RPMI7951 (cell line): ENCODE measurements at regions not wholly inside any gene's neighbourhood (a gene's known extent, or its start where the extent isn't known, plus 50 kb on each side); places are given as distances from the start of the nearest gene placed in this dataset.
"Not testable (repeated sequence)": the region's sequence is repeated elsewhere in the genome, so short reads cannot be mapped to it uniquely, and the experiment has no call there.

Experiments used
- DNase-seq: peaks from one replicate; pipeline ENCODE4 v3.0.0-alpha.2; 2012; ENCODE audit warnings: low read depth

- DNase-seq: peak; percentile 71
These were observed 416.9 kb downstream of the PSAT1 start for GRCh38 chr9:78713614-78714405.

GRCh38 chr9:78714576-78714975 lies 417.7 kb downstream of the PSAT1 start:
- peak; percentile 21 for DNase-seq

- DNase-seq: not testable (repeated sequence)
These were observed 422.1 kb downstream of the PSAT1 start for GRCh38 chr9:78719029-78719428.

GRCh38 chr9:78724896-78725295 lies 428.0 kb downstream of the PSAT1 start:
- DNase-seq: no peak

GRCh38 chr9:78725503-78725902 lies 428.6 kb downstream of the PSAT1 start:
- no peak for DNase-seq

GRCh38 chr9:78745331-78745730 lies 448.4 kb downstream of the PSAT1 start:
- no peak for DNase-seq

- DNase-seq: no peak
These were observed 449.1 kb downstream of the PSAT1 start for GRCh38 chr9:78746010-78746409.

GRCh38 chr9:78753039-78753438 lies 456.1 kb downstream of the PSAT1 start:
- no peak for DNase-seq

- no peak for DNase-seq
These were observed 460.0 kb downstream of the PSAT1 start for GRCh38 chr9:78756813-78757510.

GRCh38 chr9:78763424-78763823 lies 466.5 kb downstream of the PSAT1 start:
- DNase-seq: no peak

- DNase-seq: no peak
These were observed 468.9 kb downstream of the PSAT1 start for GRCh38 chr9:78765861-78766260.

GRCh38 chr9:78767490-78767889 lies 470.6 kb downstream of the PSAT1 start:
- no peak for DNase-seq

- DNase-seq: no peak
These were observed 472.8 kb downstream of the PSAT1 start for GRCh38 chr9:78769690-78770089.

GRCh38 chr9:78775211-78775610 lies 478.3 kb downstream of the PSAT1 start:
- DNase-seq: no peak

GRCh38 chr9:78775696-78776295 lies 478.9 kb downstream of the PSAT1 start:
- no peak for DNase-seq

- no peak for DNase-seq
These were observed 480.8 kb downstream of the PSAT1 start for GRCh38 chr9:78777747-78778146.

- no peak for DNase-seq
These were observed 481.4 kb downstream of the PSAT1 start for GRCh38 chr9:78778318-78778717.

- no peak for DNase-seq
These were observed 482.0 kb downstream of the PSAT1 start for GRCh38 chr9:78778861-78779374.

GRCh38 chr9:78781681-78782080 lies 484.8 kb downstream of the PSAT1 start:
- DNase-seq: peak; percentile 6

- no peak for DNase-seq
These were observed 485.3 kb downstream of the PSAT1 start for GRCh38 chr9:78782234-78782633.

- DNase-seq: no peak
These were observed 485.9 kb downstream of the PSAT1 start for GRCh38 chr9:78782858-78783257.

- no peak for DNase-seq
These were observed 486.8 kb downstream of the PSAT1 start for GRCh38 chr9:78783743-78784142.

GRCh38 chr9:78786794-78787193 lies 489.9 kb downstream of the PSAT1 start:
- peak; percentile 47 for DNase-seq
